DND-41 (cell line): ENCODE measurements at regions not wholly inside any gene's neighbourhood (a gene's known extent, or its start where the extent isn't known, plus 50 kb on each side); places are given as distances from the start of the nearest gene placed in this dataset.

Source experiments
- EZH2 ChIP-seq: IDR thresholded peaks from 3 replicates; pipeline ENCODE4 v1.6.1; 2012; ENCODE audit warnings: borderline replicate concordance, low read depth, mild to moderate bottlenecking, moderate library complexity, low read length, inconsistent platforms; ENCODE audit not compliant: severe bottlenecking
- TF ChIP-seq, protein P1 (sequence below): IDR thresholded peaks from 2 replicates; pipeline ENCODE4 v1.5.1; 2012; ENCODE audit warnings: borderline replicate concordance, low read length, moderate library complexity, mild to moderate bottlenecking; ENCODE audit not compliant: poor library complexity, severe bottlenecking; ENCODE audit errors: extremely low read depth

DNA sequence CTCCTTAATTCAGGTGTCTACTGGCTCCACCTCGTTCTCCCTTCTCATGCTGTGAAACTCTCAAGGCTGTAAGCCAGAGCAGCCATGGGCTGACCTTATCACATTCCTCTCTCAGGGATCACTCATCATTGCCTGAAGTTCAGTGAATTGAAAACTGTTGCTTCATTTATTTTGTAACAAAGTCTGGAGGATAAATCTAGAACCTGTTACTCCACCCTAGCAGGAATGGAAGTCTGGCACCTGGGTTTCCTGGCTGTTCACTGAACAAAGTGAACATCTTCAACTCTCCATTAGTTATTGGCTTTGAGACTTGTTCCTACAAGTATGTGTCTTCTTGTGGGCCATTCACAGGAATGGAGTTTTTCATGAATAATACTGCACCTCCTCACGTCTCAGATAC is 584.1 kb downstream of the PTPRU start:
- TF ChIP-seq, protein P1, sequence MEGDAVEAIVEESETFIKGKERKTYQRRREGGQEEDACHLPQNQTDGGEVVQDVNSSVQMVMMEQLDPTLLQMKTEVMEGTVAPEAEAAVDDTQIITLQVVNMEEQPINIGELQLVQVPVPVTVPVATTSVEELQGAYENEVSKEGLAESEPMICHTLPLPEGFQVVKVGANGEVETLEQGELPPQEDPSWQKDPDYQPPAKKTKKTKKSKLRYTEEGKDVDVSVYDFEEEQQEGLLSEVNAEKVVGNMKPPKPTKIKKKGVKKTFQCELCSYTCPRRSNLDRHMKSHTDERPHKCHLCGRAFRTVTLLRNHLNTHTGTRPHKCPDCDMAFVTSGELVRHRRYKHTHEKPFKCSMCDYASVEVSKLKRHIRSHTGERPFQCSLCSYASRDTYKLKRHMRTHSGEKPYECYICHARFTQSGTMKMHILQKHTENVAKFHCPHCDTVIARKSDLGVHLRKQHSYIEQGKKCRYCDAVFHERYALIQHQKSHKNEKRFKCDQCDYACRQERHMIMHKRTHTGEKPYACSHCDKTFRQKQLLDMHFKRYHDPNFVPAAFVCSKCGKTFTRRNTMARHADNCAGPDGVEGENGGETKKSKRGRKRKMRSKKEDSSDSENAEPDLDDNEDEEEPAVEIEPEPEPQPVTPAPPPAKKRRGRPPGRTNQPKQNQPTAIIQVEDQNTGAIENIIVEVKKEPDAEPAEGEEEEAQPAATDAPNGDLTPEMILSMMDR: no peak
- TF ChIP-seq EZH2: no peak
